H1 (cell line): ENCODE measurements at regions not wholly inside any gene's neighbourhood (a gene's known extent, or its start where the extent isn't known, plus 50 kb on each side); places are given as distances from the start of the nearest gene placed in this dataset.

Experiments
- CTCF ChIA-PET: fragments of 300-600 bp; sonication (Branson Sonifier 250); formaldehyde crosslinking; loops from one replicate; lab custom pipeline; 2021; ENCODE audit not compliant: partially characterized antibody; lab: Charles Lee
- POLR2A ChIA-PET: fragments of 300-600 bp; sonication (Branson Sonifier 250); formaldehyde crosslinking; loops from one replicate; lab custom pipeline; 2021; ENCODE audit warnings: inconsistent platforms; ENCODE audit not compliant: partially characterized antibody; lab: Charles Lee
- DNase-seq, 2 experiments: peaks; one replicate each; pipeline versions ENCODE4 v3.0.0 to v3.0.0-alpha.2; 2010 to 2022; ENCODE audit warnings: low spot score in 2 of 2, low read depth in 1 of 2, mixed read lengths in 1 of 2
- FAIRE-seq: peaks from 2 replicates; lab custom pipeline; 2011; peaks lifted over from hg19 to GRCh38; lab: Jason Lieb, UNC
- H2AFZ ChIP-seq: 2 replicates; pipeline ENCODE4 v1.8.1; 2012; ENCODE audit warnings: low read length, inconsistent platforms
- H2AK5ac ChIP-seq: 2 replicates; pipeline ENCODE4 v1.6.1; 2013; ENCODE audit warnings: low read depth, low read length
- H2BK120ac ChIP-seq: replicated peaks from 2 replicates; pipeline ENCODE3; 2013; ENCODE audit warnings: low read depth, low read length, inconsistent platforms
- H2BK12ac ChIP-seq: 2 replicates; pipeline ENCODE4 v1.6.1; 2013; ENCODE audit warnings: low read depth, low read length
- H2BK15ac ChIP-seq: 2 replicates; pipeline ENCODE4 v1.6.1; 2013; ENCODE audit warnings: low read length
- H2BK20ac ChIP-seq: 2 replicates; pipeline ENCODE4 v1.6.1; 2013; ENCODE audit warnings: low read length
- H2BK5ac ChIP-seq: 2 replicates; pipeline ENCODE4 v1.6.1; 2013; ENCODE audit warnings: low read depth, low read length
- H3K14ac ChIP-seq: 2 replicates; pipeline ENCODE4 v1.6.1; 2013; ENCODE audit warnings: inconsistent platforms; ENCODE audit not compliant: insufficient read length
- H3K18ac ChIP-seq: 2 replicates; pipeline ENCODE4 v1.6.1; 2013; ENCODE audit warnings: low read length; ENCODE audit errors: extremely low read depth
- H3K23ac ChIP-seq: 2 replicates; pipeline ENCODE4 v1.6.1; 2013; ENCODE audit warnings: inconsistent platforms; ENCODE audit not compliant: insufficient read length
- H3K23me2 ChIP-seq: 2 replicates; pipeline ENCODE4 v1.6.1; 2013; ENCODE audit warnings: low read depth, low read length
- H3K27ac ChIP-seq: 2 replicates; pipeline ENCODE4 v1.6.1; 2011; ENCODE audit warnings: low read depth, low read length, inconsistent platforms
- H3K27me3 ChIP-seq, 4 experiments: replicated peaks in 1 of 4; 1 replicate in 1 of 4; 2 replicates in 3 of 4; pipeline versions ENCODE4 v1.6.1 to v1.8.1; 2011 to 2013; ENCODE audit warnings: low read length in 3 of 4, mild to moderate bottlenecking in 3 of 4, inconsistent platforms in 2 of 4, mixed read lengths in 2 of 4, moderate library complexity in 1 of 4; ENCODE audit not compliant: control insufficient read depth in 3 of 4, insufficient read depth in 3 of 4; ENCODE audit errors: extremely low read depth in 1 of 4
- H3K36me3 ChIP-seq, 4 experiments: 2 replicates each; pipeline versions ENCODE4 v1.6.1 to v1.8.1; 2011 to 2013; ENCODE audit warnings: mild to moderate bottlenecking in 4 of 4, low read length in 3 of 4, moderate library complexity in 2 of 4, control low read depth in 1 of 4, inconsistent platforms in 1 of 4; ENCODE audit not compliant: insufficient read depth in 4 of 4, control insufficient read depth in 2 of 4
- H3K4ac ChIP-seq: replicated peaks from 2 replicates; pipeline ENCODE3; 2013; ENCODE audit warnings: low read length, low read depth, mixed read lengths, inconsistent platforms; ENCODE audit not compliant: insufficient read length
- H3K4me1 ChIP-seq, 4 experiments: replicated peaks in 1 of 4; 1 replicate in 1 of 4; 2 replicates in 3 of 4; pipeline versions ENCODE4 v1.6.1 to v1.8.1; 2011 to 2013; ENCODE audit warnings: low read length in 3 of 4, inconsistent platforms in 2 of 4, mixed read lengths in 1 of 4; ENCODE audit not compliant: insufficient read depth in 4 of 4, control insufficient read depth in 3 of 4
- H3K4me2 ChIP-seq, 2 experiments: 2 replicates each; pipeline versions ENCODE4 v1.6.1 to v1.8.1; 2011 to 2013; ENCODE audit warnings: low read depth in 2 of 2, low read length in 2 of 2, control low read depth in 1 of 2, inconsistent platforms in 1 of 2, mild to moderate bottlenecking in 1 of 2; ENCODE audit not compliant: insufficient read depth in 1 of 2
- H3K4me3 ChIP-seq, 4 experiments: fragments of 200-600, 300-600 bp in 1 of 4; sonication (generic), shearing (Covaris generic), sonication (Bioruptor Twin) in 1 of 4; 2 replicates each; pipeline versions ENCODE4 v1.5.1 to v1.8.1; 2011 to 2016; ENCODE audit warnings: low read length in 4 of 4, low read depth in 3 of 4, control low read depth in 2 of 4, inconsistent platforms in 2 of 4, mild to moderate bottlenecking in 2 of 4, mixed read lengths in 1 of 4, moderate library complexity in 1 of 4; ENCODE audit not compliant: insufficient read depth in 2 of 4; ENCODE audit errors: extremely low read depth in 1 of 4
- H3K56ac ChIP-seq: replicated peaks from 2 replicates; pipeline ENCODE3; 2013; ENCODE audit warnings: low read depth, mild to moderate bottlenecking, mixed read lengths, low read length, inconsistent platforms; ENCODE audit not compliant: insufficient read length
- H3K79me1 ChIP-seq: 2 replicates; pipeline ENCODE4 v1.6.1; 2013; ENCODE audit warnings: low read depth, low read length, control low read depth
- H3K79me2 ChIP-seq, 2 experiments: 2 replicates each; pipeline versions ENCODE4 v1.6.1 to v1.8.1; 2012 to 2013; ENCODE audit warnings: low read length in 2 of 2, mild to moderate bottlenecking in 2 of 2, inconsistent platforms in 1 of 2; ENCODE audit not compliant: insufficient read depth in 2 of 2, control insufficient read depth in 1 of 2
- H3K9ac ChIP-seq, 4 experiments: replicated peaks in 1 of 4; 1 replicate in 1 of 4; 2 replicates in 3 of 4; pipeline versions ENCODE4 v1.6.1 to v1.8.1; 2011 to 2013; ENCODE audit warnings: low read depth in 3 of 4, low read length in 3 of 4, control low read depth in 2 of 4, mild to moderate bottlenecking in 2 of 4, moderate library complexity in 2 of 4, inconsistent platforms in 1 of 4; ENCODE audit errors: extremely low read depth in 1 of 4
- H3K9me3 ChIP-seq, 2 experiments: 2 replicates each; pipeline versions ENCODE4 v1.6.1 to v1.8.1; 2012 to 2013; ENCODE audit warnings: mild to moderate bottlenecking in 2 of 2, moderate library complexity in 2 of 2, control low read depth in 1 of 2, inconsistent platforms in 1 of 2, low read depth in 1 of 2, low read length in 1 of 2, mixed read lengths in 1 of 2; ENCODE audit not compliant: insufficient read depth in 2 of 2
- H4K20me1 ChIP-seq, 2 experiments: replicated peaks in 1 of 2; 2 replicates each; pipeline versions ENCODE3 to v1.8.1; 2011 to 2013; ENCODE audit warnings: inconsistent platforms in 2 of 2, low read length in 2 of 2, mild to moderate bottlenecking in 1 of 2; ENCODE audit not compliant: insufficient read depth in 2 of 2, control insufficient read depth in 1 of 2
- H4K5ac ChIP-seq: 2 replicates; pipeline ENCODE4 v1.6.1; 2013; ENCODE audit warnings: low read length, low read depth, mixed read lengths, inconsistent platforms; ENCODE audit not compliant: insufficient read length
- H4K8ac ChIP-seq: 2 replicates; pipeline ENCODE4 v1.8.0; 2013; ENCODE audit warnings: mild to moderate bottlenecking, moderate library complexity, low read length, inconsistent platforms; ENCODE audit not compliant: insufficient read depth; ENCODE audit errors: extremely low read depth
- H4K91ac ChIP-seq: replicated peaks from 2 replicates; pipeline ENCODE3; 2013; ENCODE audit warnings: low read length, mixed read lengths, inconsistent platforms; ENCODE audit not compliant: insufficient read length
- ATF2 ChIP-seq: IDR thresholded peaks from 2 replicates; pipeline ENCODE4 v1.6.1; 2012; ENCODE audit warnings: low read length, inconsistent platforms
- CHD2 ChIP-seq: IDR thresholded peaks from 2 replicates; pipeline ENCODE4 v1.6.1; 2012; ENCODE audit warnings: low read length, improper control_type of control experiment
- CTBP2 ChIP-seq: IDR thresholded peaks from 2 replicates; pipeline ENCODE4 v1.7.0; 2011; ENCODE audit warnings: borderline replicate concordance, mild to moderate bottlenecking, moderate library complexity, mixed read lengths, low read length; ENCODE audit not compliant: insufficient read depth, insufficient read length
- PHF8 ChIP-seq: fragments of 200-600 bp; sonication (generic); conservative IDR thresholded peaks from 2 replicates; pipeline ENCODE4 v1.7.1; 2012; ENCODE audit warnings: low read depth, mild to moderate bottlenecking, inconsistent platforms, low read length, moderate library complexity
- POLR2A ChIP-seq, 2 experiments: IDR thresholded peaks; 1 replicate in 1 of 2; 2 replicates in 1 of 2; pipeline ENCODE4 v1.6.1; 2011; ENCODE audit warnings: low read depth in 2 of 2, low read length in 2 of 2, mild to moderate bottlenecking in 2 of 2; ENCODE audit errors: control extremely low read depth in 1 of 2
- SRF ChIP-seq: IDR thresholded peaks from 2 replicates; pipeline ENCODE4 v1.6.1; 2011; ENCODE audit warnings: mild to moderate bottlenecking, low read depth, low read length, moderate library complexity
- TAF1 ChIP-seq: IDR thresholded peaks from 2 replicates; pipeline ENCODE4 v1.6.1; 2011; ENCODE audit warnings: mild to moderate bottlenecking, low read depth, low read length
- WGBS, 2 experiments: shearing (Covaris generic) in 1 of 2; methylation state at CpG; one replicate each; pipeline versions ENCODE4 v1.1.6 to v1.1.7; 2013 to 2015; ENCODE audit warnings: low lambda C conversion rate in 2 of 2, mixed read lengths in 2 of 2, inconsistent platforms in 1 of 2, low coverage in 1 of 2, missing lambda C conversion rate in 1 of 2; ENCODE audit not compliant: insufficient replicate concordance in 2 of 2, insufficient coverage in 1 of 2, insufficient read length in 1 of 2; ENCODE audit errors: extremely low coverage in 1 of 2, missing lambda C conversion rate in 1 of 2; 5-methylcytosine and 5-hydroxymethylcytosine counted together

- H3K23ac ChIP-seq = no peak overlapping the region
- no peak overlapping the region for H4K5ac ChIP-seq
- no peaks in the 10 kb centered on the region; the same call in 1 of the 2 replicates for H3K23me2 ChIP-seq
- peak overlapping the region; percentile 22 for H4K91ac ChIP-seq
- 0 out of 2 replicates have a peak overlapping the region, but pooled peaks have one; percentile 19 for H2AK5ac ChIP-seq
- no peak overlapping the region for H3K4me2 ChIP-seq
- DNase-seq = no peak
- H3K27ac ChIP-seq = no peak overlapping the region
- 94% methylated on average over 7 of the region's 7 CpGs; no CpG with 5 or more reads in 1 of the 2 experiments for WGBS, 2 experiments
- H3K79me2 ChIP-seq = no peaks in the 10 kb centered on the region
- 0 out of 2 replicates have a peak overlapping the region, but pooled peaks have one; percentile 65 for H2BK12ac ChIP-seq
- H3K79me1 ChIP-seq = no peaks in the 10 kb centered on the region
- H3K9me3 ChIP-seq = no peaks in the 10 kb centered on the region
- no peaks in the 10 kb centered on the region for H3K36me3 ChIP-seq
- H3K4me1 ChIP-seq = peaks cover 0 to 12% (median 4%) of the 10 kb centered on the region in 4 experiments; a peak in 6 of 7 replicates
- no peak for FAIRE-seq
- H2BK5ac ChIP-seq = peak overlapping the region; percentile 45; the same call in 1 of the 2 replicates
- H2BK120ac ChIP-seq = no peak overlapping the region
- H2AFZ ChIP-seq = no peak overlapping the region
- no peak overlapping the region for H3K4me3 ChIP-seq
- no peak overlapping the region for H3K4ac ChIP-seq
- 0 out of 2 replicates have a peak overlapping the region, but pooled peaks have one; percentile 14 for H2BK15ac ChIP-seq
- no peak overlapping the region for H2BK20ac ChIP-seq
- no peak overlapping the region for H4K8ac ChIP-seq
- no peak overlapping the region for H3K9ac ChIP-seq
- no peaks in the 10 kb centered on the region for H3K27me3 ChIP-seq
- no peak overlapping the region for H3K14ac ChIP-seq
- POLR2A ChIA-PET = no interaction called here
- no peak overlapping the region for H3K18ac ChIP-seq
- CTCF ChIA-PET = interaction anchor here (0.5 to 1.9 kb wide), 5 partner anchors 11 to 1759 kb away, joined by 3 to 9 read pairs (median 3); no protein-coding TSS in a partner anchor
- no peak overlapping the region for H3K56ac ChIP-seq
- no peaks in the 10 kb centered on the region for H4K20me1 ChIP-seq
- TF ChIP-seq CHD2 (no peak), POLR2A (IDR thresholded peaks at IDR 0.05; ENCODE audit: control extremely low read depth in 1 of 2, low read depth in 2 of 2, low read length in 2 of 2) (no peak), ATF2 (no peak), CTBP2 (no peak), PHF8 (no peak), SRF (no peak), TAF1 (no peak)
Measured at GRCh38 chr12:11968516-11968915, 102.2 kb upstream of the BCL2L14 start.
